GM12874 (cell line): ENCODE measurements at regions not wholly inside any gene's neighbourhood (a gene's known extent, or its start where the extent isn't known, plus 50 kb on each side); places are given as distances from the start of the nearest gene placed in this dataset.
A peak's percentile ranks its signal among the peaks of the same experiment; 100 is the strongest.

ENCODE experiments used
- TF ChIP-seq, protein P1 (sequence below): IDR thresholded peaks from 2 replicates; pipeline ENCODE4 v1.5.1; 2011; ENCODE audit warnings: low read depth, mild to moderate bottlenecking, control low read depth, low read length, moderate library complexity; ENCODE audit not compliant: insufficient read depth

DNA sequence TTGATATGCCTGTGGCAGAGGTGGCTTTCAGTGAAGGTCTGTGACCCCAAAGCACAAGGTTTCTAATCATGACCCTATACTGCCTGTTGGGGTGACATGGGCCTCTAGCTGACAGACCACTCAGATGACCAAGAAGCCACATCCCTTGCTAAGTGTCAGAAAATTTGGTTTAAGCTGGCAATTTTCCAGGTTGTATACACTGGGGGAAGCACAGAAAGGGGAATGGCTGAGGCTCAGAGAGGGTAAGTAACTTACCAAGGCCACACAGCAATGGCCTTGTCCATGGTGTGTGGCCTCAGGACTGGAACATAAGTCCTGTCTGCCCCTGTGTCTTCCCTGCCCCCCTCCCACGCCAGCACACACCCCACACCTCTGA, 66.9 kb upstream of the PRDM11 start:
- TF ChIP-seq, protein P1, sequence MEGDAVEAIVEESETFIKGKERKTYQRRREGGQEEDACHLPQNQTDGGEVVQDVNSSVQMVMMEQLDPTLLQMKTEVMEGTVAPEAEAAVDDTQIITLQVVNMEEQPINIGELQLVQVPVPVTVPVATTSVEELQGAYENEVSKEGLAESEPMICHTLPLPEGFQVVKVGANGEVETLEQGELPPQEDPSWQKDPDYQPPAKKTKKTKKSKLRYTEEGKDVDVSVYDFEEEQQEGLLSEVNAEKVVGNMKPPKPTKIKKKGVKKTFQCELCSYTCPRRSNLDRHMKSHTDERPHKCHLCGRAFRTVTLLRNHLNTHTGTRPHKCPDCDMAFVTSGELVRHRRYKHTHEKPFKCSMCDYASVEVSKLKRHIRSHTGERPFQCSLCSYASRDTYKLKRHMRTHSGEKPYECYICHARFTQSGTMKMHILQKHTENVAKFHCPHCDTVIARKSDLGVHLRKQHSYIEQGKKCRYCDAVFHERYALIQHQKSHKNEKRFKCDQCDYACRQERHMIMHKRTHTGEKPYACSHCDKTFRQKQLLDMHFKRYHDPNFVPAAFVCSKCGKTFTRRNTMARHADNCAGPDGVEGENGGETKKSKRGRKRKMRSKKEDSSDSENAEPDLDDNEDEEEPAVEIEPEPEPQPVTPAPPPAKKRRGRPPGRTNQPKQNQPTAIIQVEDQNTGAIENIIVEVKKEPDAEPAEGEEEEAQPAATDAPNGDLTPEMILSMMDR, result no peak

DNA sequence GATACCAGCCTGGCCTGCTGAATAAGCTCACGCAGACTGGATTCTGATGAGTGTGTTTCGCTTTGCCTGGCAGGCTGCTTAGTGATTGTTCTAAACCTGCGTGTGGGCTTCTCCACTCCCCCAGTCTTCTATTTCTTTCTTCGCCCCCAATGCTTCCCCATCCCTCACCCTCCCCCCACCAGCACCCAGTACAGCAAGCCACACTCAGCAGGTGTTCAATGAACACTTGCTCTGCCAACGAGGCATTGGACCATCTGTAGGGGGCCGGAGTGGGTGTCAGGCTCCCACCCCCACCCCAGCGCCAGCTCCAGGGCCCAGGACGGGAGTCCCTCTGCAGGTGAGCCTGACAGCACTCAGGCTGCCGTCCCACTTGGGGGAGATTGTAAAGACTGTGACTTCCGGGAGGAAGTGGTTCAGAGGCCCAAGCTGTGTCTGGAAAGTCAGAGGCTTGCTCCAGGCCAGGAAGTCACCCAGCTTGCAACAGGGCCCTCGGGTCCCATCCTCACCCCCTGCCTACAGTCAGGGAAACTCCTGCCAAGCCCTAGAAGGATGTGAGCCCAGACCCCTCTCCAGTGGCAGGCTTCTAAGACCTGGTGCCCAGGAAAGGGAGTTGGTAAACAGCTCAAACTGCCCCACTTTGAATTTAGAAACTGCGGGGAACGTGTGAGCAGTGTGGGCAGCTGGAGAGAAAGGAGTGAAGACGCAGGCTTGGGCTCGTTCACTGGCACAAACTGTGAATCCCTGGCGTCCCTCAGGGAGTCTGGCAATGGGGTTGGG, 66.3 kb upstream of the PRDM11 start:
- TF ChIP-seq, protein P1, result no peak

DNA sequence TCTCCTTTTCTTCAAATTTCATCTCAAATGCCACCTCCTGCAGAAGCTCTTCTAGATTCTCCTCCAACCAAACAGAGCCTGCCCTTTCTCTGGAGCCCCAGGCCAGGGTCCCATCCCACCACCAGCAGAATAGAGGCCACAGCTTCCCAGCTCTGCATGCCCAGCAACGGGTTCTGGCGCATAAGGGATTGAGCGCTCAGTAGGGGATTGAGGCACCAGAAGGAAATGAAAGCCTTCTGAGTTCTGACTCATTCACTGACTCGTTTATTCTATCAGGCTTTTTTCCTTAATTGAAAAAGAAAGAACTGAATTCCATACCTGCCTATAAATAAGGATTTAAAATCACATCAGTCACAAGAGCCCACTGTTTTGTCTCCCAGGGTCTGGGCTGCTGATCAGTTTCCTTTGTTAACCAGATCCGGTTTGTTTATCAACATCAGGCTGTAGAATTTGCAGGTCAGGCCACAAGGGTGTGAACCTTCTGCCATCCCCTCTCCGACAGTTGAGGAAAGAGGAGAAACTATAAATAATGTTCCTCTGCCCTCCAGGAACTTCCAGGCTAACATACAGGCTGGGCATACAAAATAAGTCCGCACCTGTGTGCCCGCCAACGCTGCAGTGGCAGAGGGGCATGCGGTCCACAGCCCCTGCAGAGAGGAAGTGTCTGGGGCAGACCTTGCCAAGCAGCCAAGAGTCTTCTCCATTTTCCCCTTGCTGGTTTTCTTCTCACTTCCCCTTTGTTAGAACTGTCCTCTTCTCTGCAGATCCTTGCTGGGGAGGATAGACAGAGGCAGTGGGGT, 63.5 kb upstream of the PRDM11 start:
- TF ChIP-seq, protein P1, result no peak

DNA sequence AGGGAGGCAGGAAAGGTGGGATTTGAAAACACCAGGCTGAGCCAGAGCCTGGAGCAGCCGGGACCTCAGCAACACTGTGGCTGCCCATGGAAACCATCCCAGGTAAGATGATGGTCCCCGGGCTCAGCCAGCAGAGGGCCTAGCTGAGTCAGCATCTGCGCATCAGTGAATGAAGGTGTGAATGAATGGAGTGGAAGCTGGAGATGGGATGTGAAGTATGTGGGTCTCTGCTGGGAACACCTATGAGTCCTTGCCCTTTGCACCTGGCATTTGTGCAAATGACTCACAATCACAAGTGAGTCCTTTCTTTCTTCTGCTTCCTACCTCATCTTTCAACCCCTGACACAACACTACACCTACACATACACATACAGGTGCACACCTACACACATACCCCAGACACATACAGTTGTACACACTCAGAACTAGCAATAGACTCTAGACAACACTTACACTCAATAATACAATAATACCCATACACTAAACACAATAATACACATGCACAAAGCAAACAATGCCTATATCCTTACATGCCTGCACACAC, 62.8 kb upstream of the PRDM11 start:
- TF ChIP-seq, protein P1, result peak; percentile 47

DNA sequence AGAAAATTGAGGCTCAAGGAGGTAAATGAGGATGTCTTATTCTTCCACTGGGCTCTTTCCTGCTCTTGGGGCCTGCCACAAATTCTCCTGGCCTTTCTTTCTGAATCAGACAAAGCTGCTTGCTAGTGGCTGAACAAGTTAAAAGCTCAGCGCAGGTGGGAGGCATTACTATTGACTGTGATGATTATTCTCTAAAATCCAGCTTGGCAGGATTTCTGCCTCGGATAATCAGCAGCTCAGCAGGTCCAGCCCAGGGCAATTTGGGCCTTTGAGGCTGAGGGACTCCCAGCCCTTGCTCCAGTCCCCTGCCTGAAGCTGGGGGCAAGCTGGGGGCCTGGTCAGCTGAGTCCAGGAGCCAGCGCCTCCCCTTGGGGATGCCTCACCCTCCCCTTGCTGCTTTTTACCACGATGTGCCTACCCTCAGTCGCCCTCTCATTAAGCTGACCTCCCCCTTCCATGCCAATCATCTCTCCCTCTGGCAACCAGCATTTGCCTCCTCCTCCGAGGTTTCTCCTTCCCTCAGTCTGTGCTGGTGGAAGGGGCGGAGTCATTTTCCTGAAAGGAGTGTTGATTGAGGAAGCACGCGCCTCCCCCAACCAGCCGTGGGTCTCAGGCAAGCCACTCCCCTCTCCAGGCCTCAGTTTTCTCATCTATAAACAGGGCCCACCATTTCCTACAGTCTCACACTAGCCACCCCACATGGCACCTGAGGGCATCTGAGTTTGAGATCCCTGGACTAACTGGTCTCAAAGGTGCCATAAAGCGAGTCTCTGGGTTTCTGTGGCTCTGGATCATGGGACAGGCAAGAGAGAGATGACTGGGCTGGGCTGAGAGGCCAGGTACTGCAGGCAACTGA, 60.6 kb upstream of the PRDM11 start:
- TF ChIP-seq, protein P1, result no peak

DNA sequence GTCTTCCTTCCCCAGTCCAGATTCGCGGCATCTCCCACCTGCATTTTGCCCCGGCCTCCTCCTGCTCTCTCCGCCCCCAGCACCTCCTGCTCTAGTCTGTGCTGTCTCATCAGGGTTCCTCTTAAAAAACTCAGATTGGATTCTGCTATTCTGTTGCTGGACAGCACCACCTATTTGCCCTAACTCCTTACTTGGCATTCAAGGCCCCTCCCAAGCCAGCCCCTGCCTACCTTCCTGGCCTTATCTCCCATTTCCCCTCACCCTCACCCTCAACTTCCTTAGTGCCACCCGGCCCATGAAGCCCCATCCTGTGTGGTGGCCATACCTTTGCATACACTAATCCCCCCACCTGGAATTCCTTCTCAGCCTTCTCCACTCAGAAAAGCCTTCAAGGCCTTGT, 59.9 kb upstream of the PRDM11 start:
- TF ChIP-seq, protein P1, result no peak
